GM12878 (cell line): ENCODE measurements at regions not wholly inside any gene's neighbourhood (a gene's known extent, or its start where the extent isn't known, plus 50 kb on each side); places are given as distances from the start of the nearest gene placed in this dataset.

Experiments
- CTCF ChIP-seq, 3 experiments: IDR thresholded peaks in 2 of 3; conservative IDR thresholded peaks in 1 of 3; 2 replicates each; pipeline ENCODE4 v1.5.1; 2011; ENCODE audit warnings: low read depth in 3 of 3, low read length in 3 of 3, mild to moderate bottlenecking in 3 of 3, control low read depth in 2 of 3, moderate library complexity in 2 of 3, inconsistent platforms in 1 of 3, mixed read lengths in 1 of 3; ENCODE audit not compliant: control insufficient read depth in 2 of 3, insufficient read depth in 1 of 3; ENCODE audit errors: extremely low read depth in 1 of 3
- PML ChIP-seq: IDR thresholded peaks from 2 replicates; pipeline ENCODE4 v1.6.1; 2012; ENCODE audit warnings: low read length, inconsistent platforms

GRCh38 chr16:5922686-5923085 lies 825.1 kb upstream of the EEF2KMT start:
- no peak for TF ChIP-seq CTCF (IDR thresholded peaks at IDR 0.05 in 2 of 3, conservative IDR thresholded peaks at IDR 0.05 in 1 of 3; ENCODE audit: control insufficient read depth in 2 of 3, extremely low read depth in 1 of 3, insufficient read depth in 1 of 3, low read depth in 3 of 3, low read length in 3 of 3)
- TF ChIP-seq PML: no peak
